Chondrocyte (in vitro differentiated cells): ENCODE measurements at regions not wholly inside any gene's neighbourhood (a gene's known extent, or its start where the extent isn't known, plus 50 kb on each side); places are given as distances from the start of the nearest gene placed in this dataset.

Experiments used
- DNase-seq: peaks from one replicate; pipeline ENCODE4 v3.0.0; 2021; ENCODE audit warnings: mixed read lengths, low spot score
- H3K27ac Mint-ChIP-seq: one replicate; pipeline ENCODE4 v1.8.0; 2021; ENCODE audit warnings: mild to moderate bottlenecking, moderate library complexity, mixed read lengths; ENCODE audit not compliant: unreplicated experiment
- H3K27me3 Mint-ChIP-seq: 2 replicates; pipeline ENCODE4 v1.8.0; 2021; ENCODE audit warnings: low read depth, mixed read lengths
- H3K36me3 Mint-ChIP-seq: 2 replicates; pipeline ENCODE4 v1.8.0; 2021; ENCODE audit warnings: low read depth, mixed read lengths
- H3K4me1 Mint-ChIP-seq: 2 replicates; pipeline ENCODE4 v1.8.0; 2021; ENCODE audit warnings: low read depth, mild to moderate bottlenecking, mixed read lengths
- H3K4me3 Mint-ChIP-seq: one replicate; pipeline ENCODE4 v1.8.0; 2021; ENCODE audit warnings: mild to moderate bottlenecking, moderate library complexity, mixed read lengths; ENCODE audit not compliant: unreplicated experiment
- H3K9me3 Mint-ChIP-seq: 2 replicates; pipeline ENCODE4 v1.8.0; 2021; ENCODE audit warnings: low read depth, mixed read lengths
- TF ChIP-seq, protein P1 (sequence below): fragments of 200-600 bp; sonication (generic); IDR thresholded peaks from 2 replicates; pipeline ENCODE4 v1.5.0; 2021; ENCODE audit warnings: antibody characterized with exemption, mild to moderate bottlenecking, moderate library complexity

DNA sequence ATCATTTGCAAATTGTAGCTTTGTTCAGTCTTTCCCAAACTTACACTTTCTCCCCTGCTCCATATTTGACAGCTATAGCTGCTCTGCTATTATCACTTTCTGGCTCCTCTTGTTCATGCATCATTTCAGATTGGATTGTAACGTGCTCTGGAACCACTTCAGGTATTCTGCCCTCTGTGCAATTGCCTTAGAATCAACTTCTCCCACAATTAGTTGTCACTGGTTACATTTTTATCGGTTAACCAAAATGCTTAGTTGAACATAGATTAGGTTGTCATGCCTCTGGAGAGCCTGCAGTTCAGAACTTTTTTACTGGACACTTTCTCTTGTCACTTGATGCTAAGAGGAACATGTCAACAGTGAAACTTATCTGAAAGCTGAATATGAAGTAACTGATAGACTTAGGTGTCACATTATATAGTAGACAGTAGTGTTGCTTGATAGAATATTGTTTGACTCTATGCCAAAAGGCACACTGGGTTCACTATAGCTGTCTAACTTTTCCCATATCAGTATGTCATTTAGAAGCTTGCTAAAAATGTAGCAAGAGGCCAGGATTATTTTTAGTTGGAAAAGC is 127.7 kb upstream of the PTPRK start:
- H3K27ac Mint-ChIP-seq = no peak overlapping the region
- no peaks in the 10 kb centered on the region for H3K4me1 Mint-ChIP-seq
- TF ChIP-seq, protein P1, sequence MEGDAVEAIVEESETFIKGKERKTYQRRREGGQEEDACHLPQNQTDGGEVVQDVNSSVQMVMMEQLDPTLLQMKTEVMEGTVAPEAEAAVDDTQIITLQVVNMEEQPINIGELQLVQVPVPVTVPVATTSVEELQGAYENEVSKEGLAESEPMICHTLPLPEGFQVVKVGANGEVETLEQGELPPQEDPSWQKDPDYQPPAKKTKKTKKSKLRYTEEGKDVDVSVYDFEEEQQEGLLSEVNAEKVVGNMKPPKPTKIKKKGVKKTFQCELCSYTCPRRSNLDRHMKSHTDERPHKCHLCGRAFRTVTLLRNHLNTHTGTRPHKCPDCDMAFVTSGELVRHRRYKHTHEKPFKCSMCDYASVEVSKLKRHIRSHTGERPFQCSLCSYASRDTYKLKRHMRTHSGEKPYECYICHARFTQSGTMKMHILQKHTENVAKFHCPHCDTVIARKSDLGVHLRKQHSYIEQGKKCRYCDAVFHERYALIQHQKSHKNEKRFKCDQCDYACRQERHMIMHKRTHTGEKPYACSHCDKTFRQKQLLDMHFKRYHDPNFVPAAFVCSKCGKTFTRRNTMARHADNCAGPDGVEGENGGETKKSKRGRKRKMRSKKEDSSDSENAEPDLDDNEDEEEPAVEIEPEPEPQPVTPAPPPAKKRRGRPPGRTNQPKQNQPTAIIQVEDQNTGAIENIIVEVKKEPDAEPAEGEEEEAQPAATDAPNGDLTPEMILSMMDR = no peak
- no peaks in the 10 kb centered on the region for H3K27me3 Mint-ChIP-seq
- H3K36me3 Mint-ChIP-seq = no peaks in the 10 kb centered on the region
- H3K9me3 Mint-ChIP-seq = no peaks in the 10 kb centered on the region
- no peak for DNase-seq
- no peak overlapping the region for H3K4me3 Mint-ChIP-seq

DNA sequence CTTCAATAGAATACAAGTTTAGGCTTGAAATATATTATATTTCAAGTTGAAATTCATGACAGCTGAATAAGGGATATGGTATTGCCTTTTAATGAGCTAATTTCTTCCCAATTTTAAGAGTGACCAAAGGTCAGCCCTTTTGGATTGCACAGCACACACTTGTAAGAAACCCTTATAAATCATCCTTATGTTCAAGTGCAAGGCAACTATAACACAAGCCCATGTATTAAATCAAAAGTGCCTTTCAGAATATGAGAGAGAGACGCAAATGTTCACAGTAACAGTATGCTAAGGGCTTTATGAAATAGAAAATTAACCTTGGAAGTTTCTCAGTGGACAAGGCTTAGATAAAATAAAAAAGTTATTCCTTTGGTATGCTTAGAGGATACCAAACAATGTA is 121.7 kb upstream of the PTPRK start:
- Mint-ChIP-seq H3K27me3 (no peaks in the 10 kb centered on the region), H3K9me3 (no peaks in the 10 kb centered on the region), H3K4me3 (no peak overlapping the region), H3K36me3 (no peaks in the 10 kb centered on the region), H3K4me1 (no peaks in the 10 kb centered on the region), H3K27ac (no peak overlapping the region)
- DNase-seq = no peak
- TF ChIP-seq, protein P1 = no peak

DNA sequence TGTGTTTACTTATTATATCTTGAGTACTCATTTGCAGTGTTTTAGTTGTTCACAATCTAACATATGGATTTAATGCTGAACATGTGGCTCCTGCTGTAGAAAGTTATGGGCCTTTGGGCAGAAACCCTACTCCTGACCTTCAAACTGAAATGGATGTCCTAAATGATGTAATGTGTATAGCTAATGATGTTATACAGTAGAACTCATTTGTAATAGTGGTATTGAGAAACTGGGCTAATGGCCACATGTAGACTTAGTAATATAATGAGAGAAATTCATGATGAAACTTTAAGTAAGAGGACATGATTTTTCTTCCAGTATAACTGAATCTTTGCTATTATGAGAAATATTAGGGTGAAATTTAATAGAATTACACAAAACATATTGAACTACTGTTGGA is 121.3 kb upstream of the PTPRK start:
- Mint-ChIP-seq H3K36me3 (no peaks in the 10 kb centered on the region), H3K4me1 (no peaks in the 10 kb centered on the region), H3K4me3 (no peak overlapping the region), H3K27me3 (no peaks in the 10 kb centered on the region), H3K27ac (no peak overlapping the region), H3K9me3 (no peaks in the 10 kb centered on the region)
- DNase-seq = no peak
- TF ChIP-seq, protein P1 = no peak

DNA sequence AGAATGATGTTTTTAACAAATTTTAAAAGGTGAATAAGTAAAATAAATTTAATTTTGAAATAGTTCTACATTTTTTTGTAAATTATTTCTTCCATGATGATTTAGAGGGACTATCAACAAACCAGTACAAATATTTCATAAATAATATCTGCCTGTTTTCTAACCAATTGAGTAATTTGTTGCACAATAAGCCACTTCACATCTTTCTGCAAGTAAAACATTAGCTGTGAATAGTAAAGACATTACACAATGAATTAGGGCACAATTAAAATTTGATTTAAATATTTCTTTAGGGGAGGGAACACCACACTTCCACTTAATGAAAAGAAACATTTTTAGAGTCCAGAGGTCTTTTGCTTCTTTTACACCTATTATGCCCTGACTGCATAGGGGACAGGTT is 118.4 kb upstream of the PTPRK start:
- TF ChIP-seq, protein P1 = no peak
- no peak overlapping the region for H3K27ac Mint-ChIP-seq
- DNase-seq = no peak
- no peaks in the 10 kb centered on the region for H3K4me1 Mint-ChIP-seq
- no peaks in the 10 kb centered on the region for H3K36me3 Mint-ChIP-seq
- no peaks in the 10 kb centered on the region for H3K9me3 Mint-ChIP-seq
- H3K27me3 Mint-ChIP-seq = no peaks in the 10 kb centered on the region
- H3K4me3 Mint-ChIP-seq = no peak overlapping the region

DNA sequence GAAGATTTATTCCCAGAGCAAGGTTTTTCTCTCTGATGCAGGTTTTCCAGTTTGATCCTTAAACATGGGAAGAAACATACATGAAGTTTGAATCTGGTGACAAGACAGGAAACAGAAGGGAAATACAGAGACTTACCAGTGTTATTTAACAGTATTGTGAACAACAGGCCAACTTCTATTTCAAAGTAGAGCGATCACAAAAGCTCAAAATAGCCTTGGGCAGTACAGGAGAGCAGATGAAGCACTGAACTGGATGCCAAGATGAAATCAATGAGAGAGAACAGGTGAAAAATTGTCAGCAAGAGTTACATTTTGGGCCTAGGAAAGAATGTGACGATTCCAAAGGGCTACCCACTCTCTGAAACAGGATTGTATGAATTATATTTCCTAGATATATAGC is 114.8 kb upstream of the PTPRK start:
- TF ChIP-seq, protein P1 = no peak
- no peaks in the 10 kb centered on the region for H3K4me1 Mint-ChIP-seq
- DNase-seq = no peak
- no peaks in the 10 kb centered on the region for H3K9me3 Mint-ChIP-seq
- H3K27ac Mint-ChIP-seq = no peak overlapping the region
- H3K36me3 Mint-ChIP-seq = no peaks in the 10 kb centered on the region
- H3K4me3 Mint-ChIP-seq = no peak overlapping the region
- no peaks in the 10 kb centered on the region for H3K27me3 Mint-ChIP-seq
